HG02970 (cell line): ENCODE measurements at regions not wholly inside any gene's neighbourhood (a gene's known extent, or its start where the extent isn't known, plus 50 kb on each side); places are given as distances from the start of the nearest gene placed in this dataset.
A peak's percentile ranks its signal among the peaks of the same experiment; 100 is the strongest.

Experiments
- ATAC-seq: cut with Tn5 transposase; IDR thresholded peaks from one replicate; pipeline ENCODE4 v1.9.1; 2021; ENCODE audit warnings: mild to moderate bottlenecking, moderate library complexity, moderate number of reproducible peaks; ENCODE audit not compliant: unreplicated experiment, low FRiP score

GRCh38 chr6:82072751-82073150 is 174.8 kb downstream of the IBTK start:
- ATAC-seq: no peak

- no peak for ATAC-seq
Observed at GRCh38 chr6:82072121-82072521, 175.4 kb downstream of the IBTK start.

GRCh38 chr6:82068721-82069120 is 178.8 kb downstream of the IBTK start:
- no peak for ATAC-seq

- ATAC-seq: peak; percentile 97
Observed at GRCh38 chr6:82066991-82067411, 180.5 kb downstream of the IBTK start.

GRCh38 chr6:82066196-82066595 is 181.3 kb downstream of the IBTK start:
- no peak for ATAC-seq

- no peak for ATAC-seq
Observed at GRCh38 chr6:82063574-82063973, 184.0 kb downstream of the IBTK start.

GRCh38 chr6:82062219-82062618 is 185.3 kb downstream of the IBTK start:
- no peak for ATAC-seq

- no peak for ATAC-seq
Observed at GRCh38 chr6:82057846-82058554, 189.5 kb downstream of the IBTK start.

- no peak for ATAC-seq
Observed at GRCh38 chr6:82056567-82056966, 191.0 kb downstream of the IBTK start.

GRCh38 chr6:82045965-82046756 is 201.4 kb downstream of the IBTK start:
- ATAC-seq: no peak

- peak; percentile 79 for ATAC-seq
Observed at GRCh38 chr6:82040405-82041221, 206.9 kb downstream of the IBTK start.

- no peak for ATAC-seq
Observed at GRCh38 chr6:82038631-82039030, 208.9 kb downstream of the IBTK start.

GRCh38 chr6:82035526-82035925 is 212.0 kb downstream of the IBTK start:
- ATAC-seq: no peak

GRCh38 chr6:82033631-82034211 is 213.8 kb downstream of the IBTK start:
- ATAC-seq: no peak

GRCh38 chr6:82032444-82032843 is 215.1 kb downstream of the IBTK start:
- no peak for ATAC-seq

- no peak for ATAC-seq
Observed at GRCh38 chr6:82030761-82031503, 216.6 kb downstream of the IBTK start.

- ATAC-seq: no peak
Observed at GRCh38 chr6:82030301-82030700, 217.2 kb downstream of the IBTK start.

- ATAC-seq: no peak
Observed at GRCh38 chr6:82025271-82025670, 222.3 kb downstream of the IBTK start.

- no peak for ATAC-seq
Observed at GRCh38 chr6:82022614-82023129, 224.9 kb downstream of the IBTK start.

GRCh38 chr6:82017773-82018172 is 229.8 kb downstream of the IBTK start:
- no peak for ATAC-seq
